Gastrocnemius medialis (tissue), 4 donors: ENCODE measurements at regions not wholly inside any gene's neighbourhood (a gene's known extent, or its start where the extent isn't known, plus 50 kb on each side); places are given as distances from the start of the nearest gene placed in this dataset.

Experiments
- POLR2A ChIP-seq, 2 donors: fragments of 450-650 bp; IDR thresholded peaks; one replicate each; pipeline ENCODE4 v1.6.1; 2017; ENCODE audit warnings: antibody characterized with exemption in 2 of 2, mild to moderate bottlenecking in 2 of 2, moderate library complexity in 2 of 2
- TF ChIP-seq, protein P1 (sequence below), 5 experiments: fragments of 450-650 bp in 3 of 5; fragments of 200-600 bp in 2 of 5; sonication (generic) in 2 of 5; IDR thresholded peaks in 4 of 5; conservative IDR thresholded peaks in 1 of 5; 1 replicate in 4 of 5; 2 replicates in 1 of 5; pipeline ENCODE4 v1.5.1; 2016 to 2019; ENCODE audit warnings: antibody characterized with exemption in 5 of 5, mild to moderate bottlenecking in 3 of 5, moderate library complexity in 3 of 5

DNA sequence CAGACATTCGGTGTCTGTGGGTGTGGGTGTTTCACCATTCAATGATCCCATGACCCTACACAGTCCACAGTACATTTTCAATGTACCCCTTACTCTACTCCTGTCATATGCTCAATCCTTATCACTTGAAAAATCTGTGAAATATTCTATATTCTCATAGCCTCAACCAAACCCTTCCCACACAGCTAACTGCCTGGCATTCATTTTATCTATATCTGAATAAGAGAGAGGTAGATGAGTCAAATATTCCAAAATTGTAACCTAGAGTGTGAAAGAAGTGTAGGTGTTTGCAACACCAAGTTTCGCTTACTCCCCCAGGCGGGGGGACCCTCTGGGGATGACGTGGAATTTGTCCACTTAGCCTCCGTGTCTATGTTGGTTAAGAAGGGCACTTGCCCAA, 354.8 kb downstream of the ETS1 start:
- TF ChIP-seq, protein P1, sequence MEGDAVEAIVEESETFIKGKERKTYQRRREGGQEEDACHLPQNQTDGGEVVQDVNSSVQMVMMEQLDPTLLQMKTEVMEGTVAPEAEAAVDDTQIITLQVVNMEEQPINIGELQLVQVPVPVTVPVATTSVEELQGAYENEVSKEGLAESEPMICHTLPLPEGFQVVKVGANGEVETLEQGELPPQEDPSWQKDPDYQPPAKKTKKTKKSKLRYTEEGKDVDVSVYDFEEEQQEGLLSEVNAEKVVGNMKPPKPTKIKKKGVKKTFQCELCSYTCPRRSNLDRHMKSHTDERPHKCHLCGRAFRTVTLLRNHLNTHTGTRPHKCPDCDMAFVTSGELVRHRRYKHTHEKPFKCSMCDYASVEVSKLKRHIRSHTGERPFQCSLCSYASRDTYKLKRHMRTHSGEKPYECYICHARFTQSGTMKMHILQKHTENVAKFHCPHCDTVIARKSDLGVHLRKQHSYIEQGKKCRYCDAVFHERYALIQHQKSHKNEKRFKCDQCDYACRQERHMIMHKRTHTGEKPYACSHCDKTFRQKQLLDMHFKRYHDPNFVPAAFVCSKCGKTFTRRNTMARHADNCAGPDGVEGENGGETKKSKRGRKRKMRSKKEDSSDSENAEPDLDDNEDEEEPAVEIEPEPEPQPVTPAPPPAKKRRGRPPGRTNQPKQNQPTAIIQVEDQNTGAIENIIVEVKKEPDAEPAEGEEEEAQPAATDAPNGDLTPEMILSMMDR (IDR thresholded peaks at IDR 0.05 in 4 of 5, conservative IDR thresholded peaks at IDR 0.05 in 1 of 5) = no peak
- no peak for TF ChIP-seq POLR2A (IDR thresholded peaks at IDR 0.05)
